Tibial nerve (tissue), 3 donors: ENCODE measurements at regions not wholly inside any gene's neighbourhood (a gene's known extent, or its start where the extent isn't known, plus 50 kb on each side); places are given as distances from the start of the nearest gene placed in this dataset.

Experiments used
- CTCF ChIP-seq, 5 experiments: fragments of 200-600 bp in 3 of 5; fragments of 450-650 bp in 2 of 5; sonication (generic) in 3 of 5; IDR thresholded peaks; one replicate each; pipeline ENCODE4 v1.5.1; 2016 to 2019; ENCODE audit warnings: antibody characterized with exemption in 5 of 5, mild to moderate bottlenecking in 3 of 5, moderate library complexity in 2 of 5
- POLR2A ChIP-seq, 2 donors: fragments of 450-650 bp; IDR thresholded peaks; one replicate each; pipeline ENCODE4 v1.6.1; 2017; ENCODE audit warnings: antibody characterized with exemption in 2 of 2, mild to moderate bottlenecking in 2 of 2, moderate library complexity in 2 of 2

- TF ChIP-seq CTCF (IDR thresholded peaks at IDR 0.05), result no peak
- TF ChIP-seq POLR2A (IDR thresholded peaks at IDR 0.05), result no peak
Observed at GRCh38 chr5:8327016-8327415, 458.1 kb downstream of the MTRR start.
